ENCODE measurements at regions not wholly inside any gene's neighbourhood (a gene's known extent, or its start where the extent isn't known, plus 50 kb on each side); places are given as distances from the start of the nearest gene placed in this dataset.

- TF ChIP-seq RAD21 (IDR thresholded peaks at IDR 0.05; ENCODE audit: low read length) (no peak), POLR2A (IDR thresholded peaks at IDR 0.05; ENCODE audit: low read depth, low read length) (no peak), CTCF (conservative IDR thresholded peaks at IDR 0.05; ENCODE audit: low read depth, low read length) (no peak), FOS (IDR thresholded peaks at IDR 0.05; ENCODE audit: low read depth, low read length) (no peak), MXI1 (IDR thresholded peaks at IDR 0.05; ENCODE audit: borderline replicate concordance, low read depth, low read length) (no peak), SMC3 (IDR thresholded peaks at IDR 0.05; ENCODE audit: low read depth, low read length) (no peak), USF2 (IDR thresholded peaks at IDR 0.05; ENCODE audit: low read depth, low read length) (no peak), BHLHE40 (IDR thresholded peaks at IDR 0.05; ENCODE audit: low read depth, low read length) (no peak), ELK1 (IDR thresholded peaks at IDR 0.05; ENCODE audit: borderline replicate concordance, low read depth, low read length) (no peak), CEBPB (IDR thresholded peaks at IDR 0.05; ENCODE audit: low read depth, low read length) (no peak), MAFK (IDR thresholded peaks at IDR 0.05; ENCODE audit: low read depth, low read length) (no peak), MAZ (IDR thresholded peaks at IDR 0.05; ENCODE audit: borderline replicate concordance, low read depth, low read length) (no peak), CHD1 (IDR thresholded peaks at IDR 0.05; ENCODE audit: low read depth, low read length) (no peak)
These were observed 128.3 kb downstream of the BOD1 start for GRCh38 chr5:173488144-173488543.
